ENCODE measurements at regions not wholly inside any gene's neighbourhood (a gene's known extent, or its start where the extent isn't known, plus 50 kb on each side); places are given as distances from the start of the nearest gene placed in this dataset.

DNA sequence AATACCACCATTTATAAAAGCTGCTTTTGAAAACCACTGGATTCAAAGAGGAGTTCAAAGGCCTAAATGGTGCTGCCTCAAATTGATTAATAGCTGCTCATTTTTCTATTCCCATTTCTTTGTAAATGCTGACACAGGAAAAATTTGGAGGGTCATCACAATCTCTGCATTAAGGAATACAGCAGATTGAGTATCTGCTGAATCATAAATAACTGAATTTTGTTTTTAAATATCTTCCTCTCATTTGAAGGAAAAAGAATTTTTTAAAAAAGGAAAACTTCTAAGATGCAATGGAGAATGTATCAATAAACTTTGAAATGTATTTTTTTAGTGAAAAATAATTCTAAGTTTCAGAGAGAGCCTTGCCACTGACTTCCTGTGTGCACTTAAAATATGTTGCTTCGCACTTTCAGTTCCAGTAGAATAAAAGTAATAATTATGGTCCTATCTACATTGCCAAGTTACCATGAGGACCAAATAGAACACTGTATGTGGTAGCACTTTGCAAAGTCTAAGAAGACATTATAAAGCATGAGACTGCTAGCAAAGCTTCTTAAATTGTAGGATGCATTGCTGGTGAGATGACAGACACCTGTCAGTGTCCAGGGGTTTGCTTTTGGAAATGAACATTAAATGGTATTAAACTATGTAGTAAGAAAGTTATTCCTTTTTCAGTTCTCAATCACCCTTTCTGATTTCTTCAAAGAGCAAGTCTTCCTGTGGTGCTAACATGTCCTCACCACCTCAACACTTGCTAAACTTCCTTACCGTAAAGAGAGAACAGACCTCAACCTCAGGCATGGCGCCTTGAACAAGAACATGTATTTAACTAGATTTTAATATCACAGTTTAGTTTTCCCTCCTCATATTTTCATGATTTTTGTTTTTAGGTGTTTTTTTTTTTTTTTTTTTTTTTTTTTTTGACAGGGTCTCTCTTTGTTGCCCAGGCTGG is 555.1 kb downstream of the EBF1 start:
- H3K4me2 ChIP-seq, result no peak overlapping the region
- H3F3A ChIP-seq (ENCODE audit: insufficient read depth, low read depth), result no peaks in the 10 kb centered on the region
- H3K9me3 ChIP-seq (ENCODE audit: insufficient read depth, low read depth), result no peaks in the 10 kb centered on the region
- H3K4me1 ChIP-seq (replicated peaks; ENCODE audit: insufficient read depth), result no peaks in the 10 kb centered on the region
- ChIA-PET POLR2A (ENCODE audit: unreplicated experiment) (no interaction called here), CTCF (no interaction called here)
- TF ChIP-seq EZH2 (IDR thresholded peaks at IDR 0.05; ENCODE audit: low read depth) (no peak), CTCF (conservative IDR thresholded peaks at IDR 0.05) (no peak)
- H3K9me2 ChIP-seq (ENCODE audit: insufficient read depth), result no peaks in the 10 kb centered on the region
- H3K27me3 ChIP-seq (ENCODE audit: insufficient read depth, low read depth), result no peaks in the 10 kb centered on the region
- H3K36me3 ChIP-seq (ENCODE audit: low read depth), result no peaks in the 10 kb centered on the region
- no peaks in the 10 kb centered on the region for H3K79me2 ChIP-seq (ENCODE audit: low read depth)
- intact Hi-C loops (cut with micrococcal nuclease; ENCODE audit: unreplicated experiment), result no loop called here
- BruUV-seq (replicated peaks), result no TSS peak
- no peaks in the 10 kb centered on the region for H4K20me1 ChIP-seq (ENCODE audit: insufficient read depth)
- no peak for DNase-seq
- H3K4me3 ChIP-seq, result no peak overlapping the region
- no peak overlapping the region for H2AFZ ChIP-seq
- no peak overlapping the region for H3K27ac ChIP-seq

DNA sequence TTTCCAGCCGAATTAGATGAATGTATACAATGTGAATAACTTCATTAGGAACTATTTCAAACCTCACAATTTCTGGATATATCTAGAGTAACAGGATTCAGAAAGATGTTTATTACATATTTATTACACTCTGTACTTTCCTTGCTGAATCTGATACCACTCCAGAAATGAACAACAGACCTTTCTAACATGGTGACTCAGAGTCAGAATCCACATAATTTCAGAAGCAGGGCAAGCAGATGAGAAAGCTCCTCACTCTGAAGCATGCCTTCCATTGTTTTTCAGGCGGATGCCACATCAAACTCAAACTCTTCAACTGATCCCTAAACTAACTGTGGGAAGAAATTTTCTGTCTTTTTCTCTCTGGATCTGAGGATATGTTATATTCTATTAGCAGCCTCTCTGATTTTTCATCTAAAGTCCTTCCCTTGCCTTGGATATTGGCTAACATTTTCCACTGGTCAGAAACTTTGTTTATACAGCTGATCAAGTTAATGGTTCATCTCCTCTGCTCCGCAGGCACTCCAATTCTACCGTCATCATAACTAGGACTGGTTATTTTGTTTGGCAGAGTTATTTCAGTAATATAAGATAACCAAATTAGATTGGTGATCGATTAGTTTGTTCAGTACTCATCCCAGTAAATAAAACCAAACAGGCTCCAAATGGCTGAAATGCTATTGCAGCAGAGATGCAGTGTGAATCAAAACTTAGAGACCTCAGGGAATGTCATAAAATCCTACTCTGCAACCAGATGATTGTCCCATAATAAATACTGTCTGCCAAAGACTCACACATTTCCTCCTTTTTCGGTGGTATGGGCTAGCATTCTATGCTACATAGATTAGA is 556.0 kb downstream of the EBF1 start:
- CTCF ChIA-PET, result no interaction called here
- DNase-seq, result no peak
- Histone ChIP-seq H3K9me2 (ENCODE audit: insufficient read depth) (no peaks in the 10 kb centered on the region), H3K79me2 (ENCODE audit: low read depth) (no peaks in the 10 kb centered on the region), H2AFZ (no peak overlapping the region), H4K20me1 (ENCODE audit: insufficient read depth) (no peaks in the 10 kb centered on the region), H3F3A (ENCODE audit: insufficient read depth, low read depth) (no peaks in the 10 kb centered on the region), H3K4me3 (no peak overlapping the region), H3K4me2 (no peak overlapping the region), H3K4me1 (replicated peaks; ENCODE audit: insufficient read depth) (no peaks in the 10 kb centered on the region), H3K9me3 (ENCODE audit: insufficient read depth, low read depth) (no peaks in the 10 kb centered on the region), H3K27me3 (ENCODE audit: insufficient read depth, low read depth) (no peaks in the 10 kb centered on the region), H3K27ac (no peak overlapping the region), H3K36me3 (ENCODE audit: low read depth) (no peaks in the 10 kb centered on the region)
- no TSS peak for BruUV-seq (replicated peaks)
- POLR2A ChIA-PET (ENCODE audit: unreplicated experiment), result no interaction called here
- TF ChIP-seq CTCF (conservative IDR thresholded peaks at IDR 0.05) (no peak), EZH2 (IDR thresholded peaks at IDR 0.05; ENCODE audit: low read depth) (no peak)
- intact Hi-C loops (cut with micrococcal nuclease; ENCODE audit: unreplicated experiment), result no loop called here

DNA sequence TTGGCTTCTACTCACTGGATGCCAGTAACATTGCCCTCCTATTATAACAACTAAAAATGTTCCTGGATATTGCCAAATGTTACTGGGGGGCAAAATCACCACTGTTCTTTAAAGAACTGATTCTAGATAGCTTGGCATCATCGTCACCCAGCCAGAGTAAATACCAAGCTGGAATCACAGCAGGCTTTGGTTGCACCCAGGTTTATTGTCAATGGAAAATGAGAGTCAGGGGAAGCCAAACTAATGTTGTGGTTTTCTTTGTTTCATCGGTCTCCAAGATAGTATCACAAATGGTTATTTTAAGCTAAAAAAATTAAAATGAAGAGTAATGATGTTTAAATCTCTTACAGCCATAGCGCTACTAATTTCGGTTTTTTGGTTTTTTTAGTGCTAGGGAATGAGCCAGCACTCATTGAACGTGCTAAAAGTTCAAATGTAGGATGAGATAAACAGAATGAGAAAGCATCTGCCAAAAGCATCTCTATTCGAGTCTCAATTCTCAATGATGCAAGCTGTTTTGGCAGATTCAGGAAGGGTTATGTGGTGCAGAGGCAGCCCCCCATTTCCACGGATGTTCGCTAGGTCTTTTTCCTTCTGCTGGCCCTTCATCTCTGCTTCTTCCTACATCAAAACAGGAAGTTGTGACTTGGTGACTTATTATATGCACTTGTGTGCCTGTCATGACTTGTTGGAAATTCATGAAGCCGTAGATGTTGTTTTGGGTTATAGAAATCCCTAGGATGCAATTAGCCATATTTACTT is 558.0 kb downstream of the EBF1 start:
- intact Hi-C loops (cut with micrococcal nuclease; ENCODE audit: unreplicated experiment), result no loop called here
- Histone ChIP-seq H3K4me1 (replicated peaks; ENCODE audit: insufficient read depth) (no peaks in the 10 kb centered on the region), H3K4me3 (no peak overlapping the region), H3K27me3 (ENCODE audit: insufficient read depth, low read depth) (no peaks in the 10 kb centered on the region), H3K4me2 (no peak overlapping the region), H3K27ac (no peak overlapping the region), H2AFZ (no peak overlapping the region), H3K36me3 (ENCODE audit: low read depth) (no peaks in the 10 kb centered on the region), H3K79me2 (ENCODE audit: low read depth) (no peaks in the 10 kb centered on the region), H3K9me3 (ENCODE audit: insufficient read depth, low read depth) (no peaks in the 10 kb centered on the region), H3K9me2 (ENCODE audit: insufficient read depth) (no peaks in the 10 kb centered on the region), H4K20me1 (ENCODE audit: insufficient read depth) (no peaks in the 10 kb centered on the region), H3F3A (ENCODE audit: insufficient read depth, low read depth) (no peaks in the 10 kb centered on the region)
- POLR2A ChIA-PET (ENCODE audit: unreplicated experiment), result no interaction called here
- DNase-seq, result no peak
- BruUV-seq (replicated peaks), result no TSS peak
- TF ChIP-seq EZH2 (IDR thresholded peaks at IDR 0.05; ENCODE audit: low read depth) (no peak), CTCF (conservative IDR thresholded peaks at IDR 0.05) (no peak)
- CTCF ChIA-PET, result no interaction called here
